ENCODE measurements at regions not wholly inside any gene's neighbourhood (a gene's known extent, or its start where the extent isn't known, plus 50 kb on each side); places are given as distances from the start of the nearest gene placed in this dataset.

DNA sequence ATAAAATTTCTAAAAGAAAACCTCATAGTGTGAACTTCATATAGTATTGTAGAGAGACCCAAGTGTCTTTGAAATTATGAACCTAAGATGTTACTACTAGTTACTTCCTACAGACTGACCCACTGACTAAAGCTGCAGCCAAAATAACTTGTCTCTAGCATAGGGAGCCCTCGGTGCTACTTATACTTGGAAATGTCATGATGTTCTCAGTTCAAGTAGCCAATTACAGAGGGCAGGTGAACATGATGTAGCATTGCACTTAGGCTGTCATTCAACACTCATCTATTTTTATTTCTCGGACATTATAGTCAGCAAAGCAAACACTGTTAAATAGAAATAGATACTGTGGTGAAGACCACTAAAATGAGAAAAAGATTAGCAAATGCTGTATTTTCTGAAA lies 165.6 kb downstream of the AREG start:
- in situ Hi-C loops (cut with HindIII; ENCODE audit: low sequenced_read_pairs): no loop called here

DNA sequence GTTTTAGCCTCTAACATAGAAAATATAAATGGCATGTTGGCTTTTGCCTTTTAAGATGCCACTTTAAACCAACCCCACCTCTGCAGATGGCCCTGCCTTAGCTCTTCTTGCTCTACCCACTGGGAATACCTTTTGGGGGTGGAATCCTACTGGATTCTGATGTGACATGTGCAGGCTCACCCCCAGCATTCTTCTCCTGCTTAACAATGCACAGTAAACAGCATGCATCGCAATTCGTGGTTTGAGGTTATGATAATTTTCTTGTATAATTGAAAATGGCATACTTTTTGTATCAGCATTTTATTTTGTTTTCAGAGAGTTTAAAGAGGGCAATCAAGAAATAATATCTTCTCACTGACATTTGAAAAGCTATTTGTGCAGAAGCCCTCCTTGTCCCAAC lies 167.9 kb downstream of the AREG start:
- in situ Hi-C loops (cut with HindIII; ENCODE audit: low sequenced_read_pairs): no loop called here

DNA sequence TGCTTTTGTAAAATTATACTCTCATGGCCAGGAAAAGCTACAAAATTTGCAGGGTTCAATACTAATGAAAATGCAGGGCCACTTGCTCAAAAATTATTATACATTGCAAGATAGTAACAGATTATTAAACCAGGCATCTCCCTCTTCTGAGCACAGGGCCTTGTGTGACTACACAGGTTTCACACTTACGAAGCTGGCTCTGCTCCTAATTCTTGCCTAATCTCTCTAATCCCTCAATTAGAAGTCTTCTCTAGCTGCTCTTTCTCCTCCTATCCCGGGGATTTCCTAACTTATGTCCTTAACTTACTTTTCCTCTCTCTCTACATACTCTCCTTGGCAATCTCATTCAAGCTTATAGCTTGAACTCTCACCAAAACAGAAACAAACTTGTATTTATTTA lies 168.3 kb downstream of the AREG start:
- in situ Hi-C loops (cut with HindIII; ENCODE audit: low sequenced_read_pairs): no loop called here

DNA sequence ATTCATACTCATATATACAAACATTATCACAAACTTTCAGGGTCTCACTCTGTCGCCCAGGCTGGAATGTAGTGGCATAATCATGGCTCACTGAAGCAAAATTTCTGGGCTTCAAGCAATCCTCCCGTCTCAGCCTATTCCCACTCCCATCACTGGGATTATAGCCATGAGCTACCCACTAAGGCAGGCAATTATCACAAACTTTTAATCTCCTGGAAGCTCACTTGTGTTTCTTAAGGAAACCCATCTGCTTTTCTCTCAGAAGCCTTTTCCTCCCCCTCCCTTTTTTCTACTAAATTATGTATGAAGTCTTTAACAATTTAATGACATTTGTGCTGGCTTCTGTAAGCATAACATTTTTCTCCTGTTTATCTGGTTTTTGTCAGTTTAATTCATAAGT lies 170.5 kb downstream of the AREG start:
- in situ Hi-C loops (cut with HindIII; ENCODE audit: low sequenced_read_pairs): no loop called here

DNA sequence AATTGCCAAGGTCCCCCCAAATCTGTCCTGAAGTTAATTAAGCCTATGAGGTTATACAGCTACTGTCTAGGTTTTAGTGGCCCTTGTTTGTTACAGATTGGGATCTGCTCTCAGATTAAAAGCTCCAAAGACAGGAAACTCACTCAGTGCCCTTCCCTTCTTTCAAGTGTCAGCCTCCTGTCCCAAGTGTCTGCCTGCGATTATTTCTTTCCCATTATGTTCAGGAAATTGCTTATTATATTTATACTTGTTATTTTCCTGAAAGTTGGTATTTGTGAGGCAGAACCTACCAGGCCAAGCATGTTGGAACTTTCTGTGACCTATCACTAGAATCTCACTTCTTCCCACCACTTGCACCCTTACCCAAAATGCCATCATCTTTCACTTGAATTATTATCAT lies 173.2 kb downstream of the AREG start:
- in situ Hi-C loops (cut with HindIII; ENCODE audit: low sequenced_read_pairs): no loop called here

DNA sequence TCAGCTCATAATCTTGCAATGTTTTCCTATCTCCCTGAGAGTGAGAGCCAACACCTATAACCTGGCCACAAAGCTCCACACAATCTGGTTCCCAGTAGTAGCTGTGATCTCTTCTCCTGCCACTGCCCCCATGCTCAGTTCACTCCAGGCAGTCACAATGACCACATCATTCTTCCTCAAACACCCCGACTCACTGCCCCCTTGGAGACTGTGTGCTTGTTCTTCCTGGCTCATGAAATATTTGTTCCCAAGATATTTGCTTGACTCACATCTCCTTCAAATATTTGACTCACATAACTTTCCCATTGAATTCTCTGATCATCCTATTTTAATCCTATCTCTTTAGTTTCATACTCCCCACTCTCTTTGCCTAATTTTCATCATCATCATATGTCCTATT lies 173.7 kb downstream of the AREG start:
- in situ Hi-C loops (cut with HindIII; ENCODE audit: low sequenced_read_pairs): no loop called here

DNA sequence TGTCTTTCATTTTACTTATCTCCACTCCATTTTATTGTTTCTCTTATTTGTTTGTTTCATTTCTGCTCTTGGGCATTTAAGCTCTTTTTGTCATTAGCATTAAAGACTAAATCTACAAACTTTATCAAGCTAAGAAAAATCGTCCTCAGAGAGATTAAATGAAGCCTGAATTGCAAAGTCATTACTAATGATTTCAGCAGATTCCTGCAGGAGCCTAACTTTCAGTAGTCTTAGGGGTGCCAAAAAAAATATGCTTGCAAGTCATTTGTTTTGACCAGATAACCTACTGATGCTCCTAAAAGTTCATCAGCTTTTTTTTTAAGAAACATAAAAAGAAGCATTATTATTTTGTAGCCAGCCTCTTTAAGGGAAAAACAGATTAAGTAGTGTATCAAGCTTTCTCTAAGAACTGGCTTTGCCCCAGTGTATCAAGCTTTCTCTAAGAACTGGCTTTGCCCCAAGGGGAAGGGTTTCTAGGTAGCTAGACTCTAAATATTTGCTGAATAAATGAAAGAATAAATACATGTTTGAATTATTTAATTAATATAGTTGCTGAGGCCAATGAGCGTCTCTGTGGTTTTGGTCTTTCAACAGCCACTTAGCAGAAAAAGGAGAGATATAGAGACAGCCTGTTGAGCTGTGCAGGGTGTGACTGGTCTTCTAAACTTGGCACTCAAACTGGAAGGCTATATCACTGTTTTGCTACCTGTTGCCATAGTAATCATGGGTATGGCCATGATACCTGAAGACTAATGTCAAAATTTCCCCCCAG lies 174.2 kb downstream of the BTC start:
- in situ Hi-C loops (cut with HindIII; ENCODE audit: low sequenced_read_pairs): loop anchor here (5.0 kb wide), 2 partner anchors 78 to 243 kb away; no protein-coding TSS in a partner anchor

DNA sequence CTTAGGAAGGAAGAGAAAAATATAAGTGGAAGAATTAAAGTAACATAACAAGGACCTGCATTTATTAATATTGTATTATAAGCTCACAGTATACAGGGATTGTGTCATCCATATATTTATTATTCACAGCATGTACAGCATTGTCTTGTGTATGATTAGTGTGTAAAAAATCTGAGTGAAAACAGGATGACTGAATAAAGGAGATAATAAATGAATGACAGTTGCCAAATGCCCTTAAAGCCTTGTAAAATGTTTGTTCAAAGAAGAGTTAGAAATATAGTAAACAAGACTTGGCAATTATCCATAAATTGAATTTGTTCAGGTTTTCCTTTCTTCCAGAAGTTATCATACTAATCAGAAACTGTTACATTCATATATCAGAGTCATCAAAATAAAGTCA lies 172.7 kb downstream of the BTC start:
- in situ Hi-C loops (cut with HindIII; ENCODE audit: low sequenced_read_pairs): loop anchor here (5.0 kb wide), 2 partner anchors 79 to 244 kb away; no protein-coding TSS in a partner anchor

DNA sequence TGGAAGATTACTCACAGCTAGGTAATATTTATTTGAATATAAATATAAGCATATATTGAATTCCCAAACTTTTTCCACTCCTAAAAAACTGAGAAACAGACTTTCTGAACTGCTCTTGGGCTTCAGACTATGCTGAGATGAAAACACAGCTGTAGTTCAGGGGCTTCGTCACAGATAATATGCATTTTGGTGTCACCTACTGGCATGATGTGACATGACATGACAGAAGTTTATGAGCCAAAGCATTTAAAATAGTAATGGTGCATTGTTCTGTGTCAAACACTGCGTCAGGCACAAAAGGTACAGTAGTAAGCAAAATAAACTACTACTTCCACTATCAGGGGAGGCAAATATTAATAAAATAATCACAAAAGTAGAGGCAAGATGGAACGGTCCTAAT lies 171.3 kb downstream of the BTC start:
- in situ Hi-C loops (cut with HindIII; ENCODE audit: low sequenced_read_pairs): loop anchor here (5.0 kb wide), 2 partner anchors 81 to 246 kb away; no protein-coding TSS in a partner anchor

DNA sequence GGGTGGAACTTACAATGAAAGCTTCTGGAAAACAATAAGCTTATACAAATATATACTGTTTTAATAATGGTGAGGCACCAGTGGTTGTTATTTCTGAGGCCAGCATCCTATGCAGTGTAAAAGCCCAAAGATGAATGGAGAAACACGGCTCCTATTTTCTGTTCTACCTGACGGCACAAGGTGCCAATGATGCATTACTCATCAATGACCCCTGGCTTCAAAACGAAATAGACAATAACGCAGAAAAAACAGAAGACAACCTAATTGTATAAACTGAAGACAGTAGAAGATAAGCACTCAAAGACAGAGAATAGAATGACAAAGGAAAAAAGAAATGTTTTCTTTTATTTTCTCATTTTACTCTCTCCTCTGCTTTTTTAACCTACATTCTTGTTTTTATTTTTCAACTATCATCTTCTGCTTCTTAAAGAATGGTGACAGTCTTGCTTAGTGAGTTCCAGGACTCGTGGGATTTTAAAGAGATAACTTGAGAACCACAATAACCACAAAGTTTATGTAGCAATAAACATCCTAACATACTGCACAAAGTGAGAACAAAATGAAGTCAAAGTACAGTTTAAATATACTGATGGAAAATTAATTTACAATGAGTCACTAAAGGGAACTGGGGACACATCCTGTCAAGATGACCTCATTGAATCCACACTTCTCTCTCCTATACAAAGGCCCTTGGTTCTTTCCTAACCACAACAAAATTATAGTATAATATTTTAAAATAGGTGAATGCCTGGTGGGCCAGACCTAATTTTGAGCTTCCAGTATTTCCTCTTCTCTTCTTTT lies 169.8 kb downstream of the BTC start:
- in situ Hi-C loops (cut with HindIII; ENCODE audit: low sequenced_read_pairs): loop anchor here (5.0 kb wide), 3 partner anchors 53 to 247 kb away; no protein-coding TSS in a partner anchor

DNA sequence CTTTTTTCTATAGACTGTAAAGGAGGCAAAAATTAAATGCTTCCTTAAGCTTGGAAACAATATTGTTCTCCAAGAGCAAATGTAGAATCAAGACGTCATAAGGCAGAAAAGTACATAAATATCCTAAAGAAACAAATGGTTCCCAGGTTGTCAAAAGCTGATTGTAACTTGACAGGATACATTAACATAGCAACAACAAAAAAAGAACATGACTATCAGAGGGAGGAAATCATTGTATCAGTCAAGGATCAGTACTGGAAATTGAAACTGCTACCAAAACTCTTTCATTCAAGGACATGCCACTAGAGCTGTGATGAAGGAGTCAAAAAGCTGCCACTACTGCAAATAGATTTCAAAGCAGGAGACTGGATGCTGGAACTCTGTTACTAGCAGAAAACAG lies 168.3 kb downstream of the BTC start:
- in situ Hi-C loops (cut with HindIII; ENCODE audit: low sequenced_read_pairs): loop anchor here (5.0 kb wide), 1 partner anchor 51 kb away; no protein-coding TSS in a partner anchor

DNA sequence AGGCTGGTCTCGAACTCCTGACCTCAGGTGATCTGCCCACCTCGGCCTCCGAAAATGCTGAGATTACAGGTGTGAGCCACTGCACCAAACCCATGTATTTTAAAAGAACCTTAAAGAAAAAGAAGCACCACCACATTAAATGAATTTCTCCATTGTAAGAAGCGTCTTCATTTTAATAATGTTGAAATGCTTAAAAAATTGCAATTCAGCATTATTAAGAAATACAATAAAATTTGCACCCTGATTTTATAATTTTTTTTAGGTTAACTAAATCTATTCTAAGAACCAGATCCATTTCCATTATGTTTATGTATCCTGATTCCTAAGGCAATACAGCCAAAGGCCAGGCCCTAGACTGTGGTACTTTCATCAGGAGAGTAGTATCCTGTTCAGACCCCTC lies 167.2 kb downstream of the BTC start:
- in situ Hi-C loops (cut with HindIII; ENCODE audit: low sequenced_read_pairs): loop anchor here (5.0 kb wide), 1 partner anchor 50 kb away; no protein-coding TSS in a partner anchor

DNA sequence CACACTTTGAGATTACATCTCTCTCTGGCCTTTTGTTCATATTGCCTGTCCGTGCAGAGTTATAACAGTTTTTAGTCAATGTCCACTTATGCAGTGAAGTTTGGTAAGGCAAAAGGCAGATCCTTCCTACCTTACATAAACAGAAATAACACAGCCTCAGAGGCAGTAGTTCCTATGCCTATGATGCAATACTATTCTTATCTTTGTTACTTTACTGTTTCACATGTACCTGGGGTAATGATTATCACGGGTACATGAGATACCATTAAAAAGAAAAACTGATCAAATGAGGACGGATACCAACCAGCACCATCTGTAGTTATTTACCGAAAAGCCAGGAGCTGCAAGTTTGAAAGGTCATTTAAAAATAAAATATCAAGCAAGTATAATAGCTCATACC lies 166.8 kb downstream of the BTC start:
- in situ Hi-C loops (cut with HindIII; ENCODE audit: low sequenced_read_pairs): loop anchor here (5.0 kb wide), 1 partner anchor 50 kb away; no protein-coding TSS in a partner anchor

DNA sequence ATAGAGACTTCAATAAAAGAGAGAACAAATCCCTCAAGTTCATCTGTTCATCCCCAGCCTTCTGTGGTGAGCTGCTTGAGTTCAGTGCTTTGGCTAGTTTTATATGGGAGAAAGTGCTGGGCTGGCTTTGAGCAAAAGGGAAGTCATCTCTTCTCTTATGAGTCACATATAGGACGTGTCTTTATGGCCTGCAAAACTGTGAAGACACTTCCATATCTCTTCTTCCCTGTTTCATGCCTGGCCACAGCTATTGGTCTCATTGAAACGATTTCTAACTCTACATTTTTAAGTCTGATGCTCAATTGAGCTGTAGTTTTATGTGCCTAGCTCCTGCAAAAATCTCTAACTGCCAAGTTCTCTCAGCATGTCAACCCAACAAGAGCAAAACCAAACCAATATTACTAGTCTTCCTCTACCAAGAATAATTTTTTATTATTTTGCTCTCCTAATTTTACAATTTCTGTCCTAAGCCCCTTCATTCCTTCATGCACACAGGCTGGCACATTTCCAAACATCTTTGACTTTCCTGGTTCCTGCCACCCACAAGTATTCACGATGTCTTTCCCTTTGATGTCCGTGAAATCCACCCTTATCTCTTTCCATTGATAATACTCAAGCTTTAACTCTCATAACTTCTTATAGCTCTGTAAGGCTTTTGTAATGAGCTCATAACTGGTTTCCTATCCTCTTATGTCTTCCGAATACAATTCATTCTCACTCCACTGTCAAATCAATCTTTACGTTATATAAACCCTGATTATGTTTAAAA lies 165.3 kb downstream of the BTC start:
- in situ Hi-C loops (cut with HindIII; ENCODE audit: low sequenced_read_pairs): loop anchor here (5.0 kb wide), 1 partner anchor 48 kb away; no protein-coding TSS in a partner anchor

DNA sequence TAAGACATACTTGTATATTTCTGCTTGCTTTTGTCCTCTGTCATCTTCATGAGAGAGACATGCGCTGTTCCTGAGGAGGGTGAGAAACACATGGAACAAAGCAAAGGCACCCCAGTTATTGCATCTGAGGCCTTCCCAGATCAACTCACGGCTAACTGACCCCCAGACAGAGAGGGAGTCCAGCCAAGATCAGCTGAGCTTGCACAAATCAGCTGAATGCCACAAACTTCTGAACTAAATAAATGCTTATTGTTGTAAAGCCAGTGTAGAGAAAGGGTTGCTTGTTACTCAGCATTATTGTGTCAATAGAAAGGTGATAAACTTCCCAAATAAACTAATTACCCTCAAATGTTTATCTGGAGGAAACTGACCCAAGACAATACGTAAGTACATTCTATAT lies 163.8 kb downstream of the BTC start:
- in situ Hi-C loops (cut with HindIII; ENCODE audit: low sequenced_read_pairs): no loop called here

DNA sequence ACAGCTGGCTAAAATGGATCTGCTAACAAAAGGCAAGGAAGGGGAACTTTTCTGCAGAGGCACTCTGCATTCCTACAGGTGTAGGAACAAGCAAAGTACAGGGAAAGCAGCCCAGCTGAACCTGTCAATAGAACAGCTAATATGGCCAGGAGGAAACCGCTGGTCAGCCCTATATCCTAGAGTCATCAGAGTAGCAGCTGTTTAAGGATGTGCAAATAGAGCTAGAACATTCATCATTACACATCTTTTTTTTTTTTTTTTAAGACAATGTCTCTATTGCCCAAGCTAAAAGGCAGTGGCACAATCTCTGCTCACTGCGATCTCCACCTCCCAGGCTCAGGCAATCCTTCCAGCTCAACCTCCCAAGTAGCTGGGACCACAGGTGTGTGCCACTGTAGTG lies 163.0 kb downstream of the BTC start:
- in situ Hi-C loops (cut with HindIII; ENCODE audit: low sequenced_read_pairs): no loop called here

DNA sequence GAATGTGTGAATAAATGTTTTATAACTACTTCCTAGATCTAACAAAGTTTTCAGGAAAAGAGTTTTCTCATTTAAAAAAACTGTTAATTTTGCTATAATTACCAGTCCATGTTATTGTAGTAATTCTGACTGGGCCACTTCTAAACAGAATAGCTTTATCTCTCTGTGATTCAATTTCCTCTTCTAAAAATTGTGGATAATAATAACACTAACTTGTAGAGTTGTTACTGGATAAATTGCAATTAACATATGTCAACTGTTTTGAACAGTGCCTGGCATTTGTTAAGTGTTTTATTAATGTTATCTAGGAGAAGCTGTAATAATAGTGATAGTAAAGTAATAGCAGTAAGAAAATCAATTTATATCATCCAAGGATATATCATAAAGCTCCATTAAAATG lies 162.3 kb downstream of the BTC start:
- in situ Hi-C loops (cut with HindIII; ENCODE audit: low sequenced_read_pairs): no loop called here

DNA sequence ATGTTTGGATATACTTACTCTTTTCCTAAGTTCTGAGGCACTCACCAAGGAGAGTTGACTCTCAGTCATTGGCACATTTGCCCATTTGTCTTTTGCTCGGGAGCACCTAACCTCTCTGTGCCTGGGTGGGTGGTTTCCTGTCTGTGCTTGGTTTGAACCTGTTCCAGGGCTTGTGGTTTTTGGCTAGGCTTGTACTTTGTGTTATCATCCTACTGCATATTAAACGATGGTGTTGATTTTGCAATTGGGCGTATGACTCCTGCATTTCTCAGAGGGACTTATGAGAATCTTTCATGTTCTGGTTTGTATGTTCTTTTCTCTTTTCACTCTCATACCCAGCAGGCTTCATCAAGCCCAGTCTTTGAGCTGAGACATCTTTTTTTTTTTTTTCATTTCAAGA lies 161.7 kb downstream of the BTC start:
- in situ Hi-C loops (cut with HindIII; ENCODE audit: low sequenced_read_pairs): no loop called here

DNA sequence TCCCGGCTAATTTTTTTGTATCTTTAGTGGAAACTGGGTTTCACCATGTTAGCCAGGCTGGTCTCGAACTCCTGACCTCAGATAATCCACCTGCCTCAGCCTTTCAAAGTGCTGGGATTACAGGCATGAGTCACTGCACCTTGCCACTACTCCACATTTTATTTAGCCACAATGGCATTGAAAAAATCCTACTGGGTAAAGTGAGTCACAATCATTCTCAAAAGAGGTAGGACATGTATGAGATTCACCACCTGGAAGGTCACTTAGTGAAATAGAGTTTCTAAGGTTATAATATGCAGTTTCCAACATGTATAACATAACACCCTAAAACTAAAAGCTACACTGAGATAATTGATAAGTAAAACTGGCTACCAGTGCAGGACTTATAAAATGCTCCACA lies 159.2 kb downstream of the BTC start:
- in situ Hi-C loops (cut with HindIII; ENCODE audit: low sequenced_read_pairs): no loop called here

DNA sequence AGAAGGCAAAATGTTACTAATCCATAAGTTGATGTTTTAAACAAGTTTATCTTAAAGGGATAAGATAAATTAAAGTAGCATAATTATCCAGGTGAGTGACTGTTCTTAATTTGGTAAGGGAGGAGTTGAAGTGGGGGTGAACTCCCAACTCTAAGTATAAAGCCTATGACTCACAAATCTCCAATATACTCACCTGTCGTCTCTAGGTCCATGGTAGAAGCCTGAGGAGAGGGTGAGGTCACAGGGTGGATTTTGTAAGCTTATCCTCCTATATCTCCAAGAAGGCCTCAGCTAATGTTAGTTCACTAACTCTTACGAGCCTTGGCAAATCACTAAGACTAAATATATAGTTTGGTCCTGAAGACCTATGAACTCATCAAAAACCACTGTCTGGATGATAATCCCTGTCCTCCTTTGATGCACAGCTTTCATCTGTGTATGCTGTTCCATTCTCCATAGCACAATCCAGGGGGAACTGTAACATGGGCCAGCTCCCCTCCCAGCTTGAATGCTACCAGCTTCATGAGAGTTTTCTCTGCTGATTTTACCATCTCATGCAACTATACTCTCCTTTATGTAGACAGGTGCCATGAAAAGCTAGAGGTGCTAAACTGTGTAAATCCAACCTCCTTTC lies 158.7 kb downstream of the BTC start:
- in situ Hi-C loops (cut with HindIII; ENCODE audit: low sequenced_read_pairs): no loop called here

DNA sequence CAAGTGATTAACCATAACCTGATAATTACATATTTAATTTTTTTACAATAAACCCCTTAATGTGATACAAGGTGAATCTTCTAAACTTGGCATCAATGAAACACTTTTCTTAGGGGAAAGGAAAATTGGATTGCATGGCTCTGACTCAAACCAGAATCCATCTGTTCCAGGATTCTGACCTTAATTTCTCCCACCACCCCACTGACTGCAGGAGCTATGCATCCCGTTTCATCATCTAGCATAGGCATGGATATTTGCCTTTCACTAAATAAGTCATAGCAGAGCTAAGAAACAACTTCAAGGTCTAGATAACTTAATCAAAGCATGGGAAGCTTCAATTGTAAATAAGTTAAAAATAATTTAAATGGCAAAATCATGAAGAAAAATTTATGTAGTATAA lies 156.3 kb downstream of the BTC start:
- in situ Hi-C loops (cut with HindIII; ENCODE audit: low sequenced_read_pairs): no loop called here
